Mucosa of rectum (tissue), 2 donors: ENCODE measurements at regions not wholly inside any gene's neighbourhood (a gene's known extent, or its start where the extent isn't known, plus 50 kb on each side); places are given as distances from the start of the nearest gene placed in this dataset.

Source experiments
- H3K27ac ChIP-seq, 2 donors: one replicate each; pipeline ENCODE4 v1.7.0; 2013; ENCODE audit warnings: inconsistent platforms in 2 of 2, low read depth in 2 of 2, low read length in 2 of 2
- H3K27me3 ChIP-seq, 2 donors: one replicate each; pipeline ENCODE4 v1.7.0; 2013; ENCODE audit warnings: low read length in 2 of 2; ENCODE audit not compliant: control insufficient read depth in 2 of 2, insufficient read depth in 2 of 2
- H3K36me3 ChIP-seq, 2 donors: one replicate each; pipeline ENCODE4 v1.7.0; 2013; ENCODE audit warnings: low read length in 2 of 2; ENCODE audit not compliant: control insufficient read depth in 2 of 2, insufficient read depth in 2 of 2
- H3K4me1 ChIP-seq, 2 donors: one replicate each; pipeline ENCODE4 v1.7.0; 2013; ENCODE audit warnings: low read length in 2 of 2, mild to moderate bottlenecking in 1 of 2; ENCODE audit not compliant: control insufficient read depth in 2 of 2, insufficient read depth in 2 of 2
- H3K4me3 ChIP-seq, 2 donors: one replicate each; pipeline ENCODE4 v1.7.0; 2013; ENCODE audit warnings: low read length in 2 of 2
- H3K9ac ChIP-seq, 2 donors: one replicate each; pipeline ENCODE4 v1.7.0; 2013; ENCODE audit warnings: low read length in 2 of 2, low read depth in 1 of 2, mild to moderate bottlenecking in 1 of 2
- H3K9me3 ChIP-seq, 2 donors: one replicate each; pipeline ENCODE4 v1.7.0; 2013; ENCODE audit warnings: low read length in 2 of 2; ENCODE audit not compliant: control insufficient read depth in 2 of 2
- donor health status: healthy.
- donor health status: Normal muscosa, but diverticular disease.

DNA sequence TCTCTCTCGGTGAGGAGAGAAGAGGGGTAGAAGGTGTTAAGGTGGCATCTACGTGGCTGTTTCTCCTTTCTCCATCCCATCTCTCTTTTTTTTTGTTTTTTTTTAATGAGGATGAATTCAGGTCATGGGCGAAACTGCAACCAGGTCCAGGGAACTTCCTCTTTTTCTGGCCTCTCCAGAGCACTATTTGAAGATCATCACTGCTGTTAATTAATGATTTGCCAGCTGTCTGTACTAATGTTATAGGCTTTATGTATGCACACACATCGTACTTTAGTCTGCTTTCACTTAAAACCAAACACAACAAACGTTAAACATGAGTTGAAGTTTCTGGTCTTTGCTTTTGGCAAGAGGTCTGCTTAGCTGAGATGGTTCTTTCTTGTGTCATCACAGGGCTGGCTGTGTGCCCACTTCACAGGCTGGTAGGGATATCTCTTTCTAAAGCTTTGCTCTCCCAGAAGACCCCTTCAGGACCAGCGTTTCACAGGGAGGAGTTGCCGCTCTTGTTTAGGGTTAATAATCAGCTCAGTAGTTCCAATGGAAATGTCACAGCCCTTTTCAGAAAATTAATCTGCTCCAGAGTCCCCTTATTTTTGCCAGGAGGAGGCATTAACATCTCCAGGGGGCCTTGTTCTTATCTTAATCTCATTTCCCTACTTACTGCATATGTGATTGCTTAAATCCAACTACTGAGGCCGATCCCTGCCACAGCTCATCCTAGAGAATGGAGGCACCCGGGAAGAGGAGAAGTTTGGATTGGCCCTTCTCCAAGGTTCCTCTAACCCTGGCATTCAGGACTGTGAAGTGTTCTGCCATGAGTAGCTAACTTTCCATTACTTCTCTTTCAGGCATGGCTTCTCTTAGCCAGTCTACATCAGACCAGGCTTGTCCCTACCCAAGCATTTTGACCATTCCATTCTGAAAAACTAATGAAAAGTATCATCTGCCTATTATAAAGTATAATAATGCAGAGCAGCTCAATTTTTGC, 273.9 kb upstream of the NFE2L3 start:
- H3K27ac ChIP-seq = no peak overlapping the region
- no peaks in the 10 kb centered on the region for H3K9me3 ChIP-seq
- H3K4me1 ChIP-seq = no peaks in the 10 kb centered on the region
- H3K36me3 ChIP-seq = no peaks in the 10 kb centered on the region
- no peak overlapping the region for H3K4me3 ChIP-seq
- H3K9ac ChIP-seq = no peak overlapping the region
- peaks cover 3 to 14% of the 10 kb centered on the region in 2 donors for H3K27me3 ChIP-seq

DNA sequence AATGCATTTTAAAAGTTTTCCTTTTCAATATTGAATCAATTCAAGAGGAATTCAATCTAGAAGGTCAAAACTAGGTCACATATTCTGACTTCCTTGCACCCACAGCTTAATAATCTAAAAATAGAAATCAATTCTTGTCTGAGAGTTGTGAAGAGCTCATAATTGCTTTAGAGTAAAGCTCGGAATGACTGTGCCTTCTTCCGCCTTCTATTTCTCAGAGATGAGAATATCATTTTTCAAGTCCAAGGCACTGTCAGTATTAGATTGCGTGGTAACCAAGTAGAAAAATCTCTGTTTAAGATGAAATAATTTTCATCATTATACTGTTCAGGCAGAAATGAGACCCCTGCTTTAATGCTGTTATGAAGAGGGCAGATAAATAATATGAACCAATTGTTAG, 272.2 kb upstream of the NFE2L3 start:
- Histone ChIP-seq H3K4me3 (no peak overlapping the region), H3K9me3 (no peaks in the 10 kb centered on the region), H3K4me1 (no peaks in the 10 kb centered on the region), H3K27me3 (peaks cover 3 to 21% of the 10 kb centered on the region in 2 donors), H3K36me3 (no peaks in the 10 kb centered on the region), H3K9ac (no peak overlapping the region), H3K27ac (no peak overlapping the region)

DNA sequence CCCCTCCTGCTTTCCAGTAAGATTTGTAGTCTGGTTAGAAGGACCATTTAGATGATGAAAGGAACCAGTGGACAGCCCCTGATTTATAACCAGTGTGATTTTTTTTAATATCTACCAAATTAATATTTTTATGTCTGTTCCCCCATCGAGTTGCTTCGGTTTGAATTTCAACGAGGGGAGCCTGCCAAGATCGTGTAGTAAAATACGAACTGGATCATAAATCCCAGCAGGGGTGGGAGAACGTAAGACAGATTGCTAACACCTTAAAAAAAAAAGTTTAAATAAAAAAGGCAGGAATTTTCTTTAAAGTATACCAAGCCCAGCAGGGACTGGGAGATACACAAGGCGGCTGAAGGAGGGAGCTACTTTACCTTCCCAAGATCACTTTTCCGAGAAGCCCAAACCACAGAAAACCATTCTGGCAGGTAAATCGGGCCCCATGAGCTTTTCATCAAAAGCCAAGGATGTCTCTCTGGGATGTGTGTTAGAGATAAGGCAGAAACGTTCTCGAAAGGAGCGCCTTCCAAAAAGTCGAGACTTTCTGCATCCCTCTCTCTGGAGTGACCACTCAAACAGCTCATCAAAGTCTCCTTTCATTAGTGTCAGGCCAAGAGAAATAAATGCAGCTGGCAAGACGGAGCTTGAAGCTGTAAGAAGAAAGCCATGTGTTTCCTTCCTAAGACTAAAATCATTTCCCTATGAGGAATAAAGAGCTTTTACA, 270.5 kb upstream of the NFE2L3 start:
- Histone ChIP-seq H3K9me3 (no peaks in the 10 kb centered on the region), H3K4me3 (no peak overlapping the region), H3K9ac (no peak overlapping the region), H3K27me3 (peaks cover 5 to 24% of the 10 kb centered on the region in 2 donors), H3K27ac (no peak overlapping the region), H3K4me1 (no peaks in the 10 kb centered on the region), H3K36me3 (no peaks in the 10 kb centered on the region)

DNA sequence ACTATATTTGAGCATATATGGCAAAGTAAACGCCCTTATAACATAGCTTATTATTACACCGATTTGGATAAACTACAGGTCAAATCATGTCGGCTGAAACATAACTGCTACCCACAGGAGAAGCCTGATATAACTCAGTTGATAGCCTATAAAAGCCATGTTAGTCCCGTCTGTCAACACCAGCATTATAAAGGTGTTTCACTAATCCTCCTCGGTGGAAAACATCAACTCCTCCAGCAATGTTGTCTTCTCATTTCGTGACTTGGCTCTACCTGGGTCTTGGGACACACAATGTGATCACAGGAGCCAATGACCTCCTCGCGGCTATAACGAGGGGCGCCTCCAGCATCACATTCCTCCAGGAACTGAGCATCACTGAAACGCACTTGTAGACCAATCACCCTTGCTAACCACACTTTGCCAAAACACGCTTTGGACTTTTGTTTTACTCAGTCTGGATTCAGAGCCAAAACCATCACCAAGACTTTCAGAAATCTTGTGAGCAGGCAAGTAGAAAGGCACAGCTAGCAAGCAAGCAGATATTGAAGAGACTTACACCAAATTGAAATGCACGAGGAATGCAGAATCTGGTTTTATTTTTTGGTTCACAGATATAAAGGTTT, 269.7 kb upstream of the NFE2L3 start:
- Histone ChIP-seq H3K4me1 (no peaks in the 10 kb centered on the region), H3K36me3 (no peaks in the 10 kb centered on the region), H3K4me3 (no peak overlapping the region), H3K9me3 (no peaks in the 10 kb centered on the region), H3K9ac (no peak overlapping the region), H3K27ac (no peak overlapping the region), H3K27me3 (peaks cover 5 to 28% of the 10 kb centered on the region in 2 donors)

DNA sequence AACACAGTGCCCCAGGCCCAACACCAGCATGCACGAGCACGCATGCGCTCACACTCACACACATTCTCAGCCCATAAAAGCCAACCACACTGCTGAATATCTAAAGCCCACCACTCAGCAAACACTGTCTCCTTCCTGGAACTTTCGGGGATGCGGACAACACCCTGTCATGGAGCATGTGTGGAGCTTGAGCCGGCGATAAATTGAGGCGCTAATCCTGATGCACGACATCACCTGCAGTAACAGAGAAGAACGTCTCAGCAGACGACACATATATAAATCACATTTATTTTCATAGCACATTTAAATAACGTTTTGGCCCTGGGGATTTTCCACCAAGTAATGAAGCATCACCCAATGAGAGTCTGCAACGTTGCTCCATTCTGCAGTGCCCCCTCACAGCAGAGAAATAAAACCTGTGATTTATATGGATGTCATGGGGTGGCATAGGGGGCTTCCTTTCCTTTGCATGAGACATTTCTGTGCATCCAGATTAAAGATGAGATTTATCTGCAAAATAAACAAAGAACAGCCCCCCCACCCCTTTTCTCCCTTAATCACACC, 267.7 kb upstream of the NFE2L3 start:
- H3K4me1 ChIP-seq = no peaks in the 10 kb centered on the region
- peaks cover 5 to 23% of the 10 kb centered on the region in 2 donors for H3K27me3 ChIP-seq
- H3K9ac ChIP-seq = no peak overlapping the region
- no peaks in the 10 kb centered on the region for H3K9me3 ChIP-seq
- H3K4me3 ChIP-seq = no peak overlapping the region
- H3K36me3 ChIP-seq = no peaks in the 10 kb centered on the region
- H3K27ac ChIP-seq = no peak overlapping the region

DNA sequence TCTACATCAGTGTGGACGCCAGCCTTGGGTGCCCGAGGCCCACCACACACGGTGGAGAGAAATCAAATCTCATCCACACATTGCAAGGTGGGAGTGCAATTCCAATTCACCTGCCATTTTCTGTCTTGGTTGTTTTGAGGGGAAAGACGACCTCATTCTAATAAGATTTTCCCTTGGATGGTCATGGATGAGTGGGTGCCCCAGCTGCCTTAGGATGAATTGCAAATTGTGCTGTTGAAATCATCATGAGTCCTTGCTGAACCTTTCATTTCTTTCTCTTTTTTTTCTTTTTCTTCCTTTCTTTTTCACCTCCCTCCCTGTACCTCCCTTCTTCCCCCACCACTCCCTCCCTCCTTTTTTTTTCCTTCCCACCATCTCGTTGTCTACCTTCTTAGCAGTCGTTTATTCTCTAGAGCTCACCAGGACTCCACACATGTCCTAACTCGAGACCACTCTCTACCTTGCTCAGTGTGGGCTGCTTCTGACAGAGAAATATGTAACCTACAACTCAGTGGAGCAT, 266.9 kb upstream of the NFE2L3 start:
- Histone ChIP-seq H3K27me3 (peaks cover 8 to 27% of the 10 kb centered on the region in 2 donors), H3K9me3 (no peaks in the 10 kb centered on the region), H3K4me3 (no peak overlapping the region), H3K9ac (no peak overlapping the region), H3K36me3 (no peaks in the 10 kb centered on the region), H3K27ac (no peak overlapping the region), H3K4me1 (no peaks in the 10 kb centered on the region)

DNA sequence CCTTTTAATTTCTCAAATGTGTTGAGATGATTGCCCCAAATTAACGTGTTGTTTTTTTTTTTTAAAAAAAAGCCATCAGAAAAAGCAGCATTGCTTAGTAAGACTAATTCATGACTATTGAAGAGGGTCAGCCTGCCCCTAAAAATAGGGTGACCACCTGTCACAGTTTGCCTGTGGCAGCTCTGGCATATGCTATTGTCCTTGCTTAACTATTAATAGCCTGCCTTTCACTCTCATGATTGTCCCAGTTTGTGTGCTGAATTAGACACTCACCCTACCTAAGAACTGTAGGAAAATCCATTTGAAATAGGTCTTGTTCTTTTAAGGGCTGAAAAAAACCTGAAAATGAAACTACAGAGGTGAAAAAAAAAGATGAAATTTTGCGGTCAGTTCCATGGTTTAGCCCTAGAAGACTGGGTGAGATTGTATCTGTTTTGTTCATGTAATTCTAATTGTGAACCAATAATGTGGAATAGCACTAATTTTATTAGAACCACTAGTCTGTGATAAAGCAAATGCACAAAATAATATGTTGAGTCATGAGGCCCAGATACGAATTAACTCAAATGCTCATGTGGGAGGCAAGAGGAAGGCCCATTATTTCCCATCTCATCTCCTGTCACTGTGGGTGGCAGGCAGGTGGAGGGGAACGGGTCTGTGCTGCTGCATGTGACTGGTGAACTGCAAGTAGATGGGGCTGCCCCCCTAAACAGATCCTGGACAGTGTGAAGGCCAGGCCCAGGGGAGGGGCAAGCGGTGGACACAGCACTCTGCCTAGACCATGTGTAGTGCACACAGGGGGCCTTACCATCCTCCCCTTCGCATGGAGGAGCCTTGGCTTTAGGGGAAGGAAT, 265.4 kb upstream of the NFE2L3 start:
- Histone ChIP-seq H3K4me1 (no peaks in the 10 kb centered on the region), H3K36me3 (no peaks in the 10 kb centered on the region), H3K27me3 (peaks cover 8 to 27% of the 10 kb centered on the region in 2 donors), H3K9ac (no peak overlapping the region), H3K4me3 (no peak overlapping the region), H3K9me3 (no peaks in the 10 kb centered on the region), H3K27ac (no peak overlapping the region)

DNA sequence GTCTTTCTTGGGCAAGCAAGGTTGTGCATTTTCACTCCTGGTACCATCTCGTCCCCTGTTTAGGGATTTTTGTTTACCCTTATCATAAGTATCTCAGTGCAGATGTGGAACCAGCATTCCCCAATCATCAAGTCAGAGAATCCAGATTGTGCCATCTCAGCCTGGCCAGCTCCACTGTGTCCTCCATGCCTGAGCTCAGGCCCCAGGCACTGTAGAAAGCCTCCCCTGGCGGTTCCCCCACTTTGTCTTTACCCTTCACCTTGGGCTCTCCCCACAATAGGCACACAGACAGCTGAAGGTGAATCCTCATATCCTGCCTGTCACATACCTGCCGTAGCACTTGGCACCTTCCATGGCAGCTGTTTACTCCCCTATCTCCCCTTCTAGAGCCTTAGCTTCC, 264.7 kb upstream of the NFE2L3 start:
- Histone ChIP-seq H3K9ac (no peak overlapping the region), H3K27me3 (peaks cover 6 to 24% of the 10 kb centered on the region in 2 donors), H3K9me3 (no peaks in the 10 kb centered on the region), H3K27ac (no peak overlapping the region), H3K4me3 (no peak overlapping the region), H3K36me3 (no peaks in the 10 kb centered on the region), H3K4me1 (no peaks in the 10 kb centered on the region)
